Esophagus (tissue), 2 donors: ENCODE measurements at regions not wholly inside any gene's neighbourhood (a gene's known extent, or its start where the extent isn't known, plus 50 kb on each side); places are given as distances from the start of the nearest gene placed in this dataset.

Experiments used
- H3K27ac ChIP-seq, 2 donors: one replicate each; pipeline ENCODE4 v1.5.1; 2013; ENCODE audit warnings: low read depth in 2 of 2, mild to moderate bottlenecking in 2 of 2, inconsistent platforms in 1 of 2, low read length in 1 of 2, moderate library complexity in 1 of 2
- H3K27me3 ChIP-seq, 2 donors: one replicate each; pipeline ENCODE4 v1.6.1; 2013; ENCODE audit warnings: low read length in 2 of 2, control low read depth in 1 of 2, mild to moderate bottlenecking in 1 of 2; ENCODE audit not compliant: insufficient read depth in 2 of 2, control insufficient read depth in 1 of 2
- H3K36me3 ChIP-seq, 2 donors: one replicate each; pipeline ENCODE4 v1.6.1; 2013; ENCODE audit warnings: low read length in 1 of 2; ENCODE audit not compliant: control insufficient read depth in 2 of 2, insufficient read depth in 2 of 2
- H3K4me1 ChIP-seq, 2 donors: one replicate each; pipeline ENCODE4 v1.6.1; 2013; ENCODE audit warnings: low read length in 1 of 2; ENCODE audit not compliant: control insufficient read depth in 2 of 2, insufficient read depth in 2 of 2
- H3K4me3 ChIP-seq, 2 donors: one replicate each; pipeline ENCODE4 v1.5.1; 2013; ENCODE audit warnings: low read length in 2 of 2, mild to moderate bottlenecking in 2 of 2, low read depth in 1 of 2, moderate library complexity in 1 of 2
- H3K9me3 ChIP-seq, 2 donors: one replicate each; pipeline ENCODE4 v1.6.1; 2013; ENCODE audit warnings: mild to moderate bottlenecking in 2 of 2, low read depth in 1 of 2, low read length in 1 of 2, moderate library complexity in 1 of 2; ENCODE audit not compliant: control insufficient read depth in 2 of 2, insufficient read depth in 1 of 2
- WGBS, 2 donors: extraction: QIAGEN DNeasy Blood & Tissue Kit; methylation state at CpG; one replicate each; pipeline ENCODE4 v1.1.7; 2013; 5-methylcytosine and 5-hydroxymethylcytosine counted together
- donor health status: healthy with polysubstance abuse.
- donor health status: Bipolar disorder and iron deficiency.

GRCh38 chr11:123298488-123299447, 103.7 kb upstream of the CLMP start:
- no peak overlapping the region for H3K27ac ChIP-seq
- 81 to 90% methylated on average over 16 of the region's 16 CpGs for WGBS, 2 donors
- no peaks in the 10 kb centered on the region for H3K27me3 ChIP-seq
- peaks cover 3% of the 10 kb centered on the region in 2 donors for H3K4me1 ChIP-seq
- no peaks in the 10 kb centered on the region for H3K9me3 ChIP-seq
- no peak overlapping the region for H3K4me3 ChIP-seq
- no peaks in the 10 kb centered on the region for H3K36me3 ChIP-seq

GRCh38 chr11:123292647-123293046, 97.6 kb upstream of the CLMP start:
- H3K36me3 ChIP-seq = no peaks in the 10 kb centered on the region
- no peaks in the 10 kb centered on the region for H3K27me3 ChIP-seq
- H3K9me3 ChIP-seq = no peaks in the 10 kb centered on the region
- WGBS, 2 donors = 74 to 86% methylated on average over 2 of the region's 2 CpGs
- no peak overlapping the region for H3K4me3 ChIP-seq
- H3K4me1 ChIP-seq = no peaks in the 10 kb centered on the region
- H3K27ac ChIP-seq = no peak overlapping the region

- H3K9me3 ChIP-seq = peaks cover 0 to 2% of the 10 kb centered on the region in 2 donors
- peaks cover 0 to 4% of the 10 kb centered on the region in 2 donors for H3K27me3 ChIP-seq
- no peak overlapping the region for H3K27ac ChIP-seq
- H3K4me1 ChIP-seq = no peaks in the 10 kb centered on the region
- 79% methylated on average over 7 of the region's 7 CpGs for WGBS, 2 donors
- H3K36me3 ChIP-seq = no peaks in the 10 kb centered on the region
- no peak overlapping the region for H3K4me3 ChIP-seq
Measured at GRCh38 chr11:123291201-123291869, 96.3 kb upstream of the CLMP start.

GRCh38 chr11:123286761-123287160, 91.7 kb upstream of the CLMP start:
- peaks cover 0 to 4% of the 10 kb centered on the region in 2 donors for H3K27me3 ChIP-seq
- H3K27ac ChIP-seq = no peak overlapping the region
- H3K4me1 ChIP-seq = no peaks in the 10 kb centered on the region
- no peaks in the 10 kb centered on the region for H3K36me3 ChIP-seq
- peaks cover 0 to 2% of the 10 kb centered on the region in 2 donors for H3K9me3 ChIP-seq
- no peak overlapping the region for H3K4me3 ChIP-seq
- WGBS, 2 donors = 72 to 77% methylated on average over 3 of the region's 3 CpGs

GRCh38 chr11:123286255-123286654, 91.2 kb upstream of the CLMP start:
- Histone ChIP-seq H3K9me3 (peaks cover 0 to 2% of the 10 kb centered on the region in 2 donors), H3K4me3 (no peak overlapping the region), H3K27me3 (peaks cover 0 to 4% of the 10 kb centered on the region in 2 donors), H3K36me3 (no peaks in the 10 kb centered on the region), H3K27ac (no peak overlapping the region), H3K4me1 (no peaks in the 10 kb centered on the region)
- 70 to 71% methylated on average over 5 of the region's 5 CpGs for WGBS, 2 donors

GRCh38 chr11:123284454-123284853, 89.4 kb upstream of the CLMP start:
- H3K36me3 ChIP-seq = no peaks in the 10 kb centered on the region
- H3K27ac ChIP-seq = no peak overlapping the region
- WGBS, 2 donors = 59 to 67% methylated on average over 2 of the region's 2 CpGs
- no peak overlapping the region for H3K4me3 ChIP-seq
- H3K4me1 ChIP-seq = no peaks in the 10 kb centered on the region
- peaks cover 0 to 6% of the 10 kb centered on the region in 2 donors for H3K27me3 ChIP-seq
- H3K9me3 ChIP-seq = peaks cover 0 to 2% of the 10 kb centered on the region in 2 donors

- H3K4me1 ChIP-seq = no peaks in the 10 kb centered on the region
- H3K4me3 ChIP-seq = no peak overlapping the region
- peaks cover 0 to 2% of the 10 kb centered on the region in 2 donors for H3K9me3 ChIP-seq
- no peaks in the 10 kb centered on the region for H3K36me3 ChIP-seq
- 57 to 68% methylated on average over 6 of the region's 6 CpGs for WGBS, 2 donors
- H3K27me3 ChIP-seq = peaks cover 0 to 6% of the 10 kb centered on the region in 2 donors
- no peak overlapping the region for H3K27ac ChIP-seq
Measured at GRCh38 chr11:123282597-123282996, 87.5 kb upstream of the CLMP start.

GRCh38 chr11:123273616-123274015, 78.6 kb upstream of the CLMP start:
- Histone ChIP-seq H3K36me3 (no peaks in the 10 kb centered on the region), H3K27ac (no peak overlapping the region), H3K4me1 (no peaks in the 10 kb centered on the region), H3K27me3 (no peaks in the 10 kb centered on the region), H3K9me3 (no peaks in the 10 kb centered on the region), H3K4me3 (no peak overlapping the region)
- 76 to 83% methylated on average over 2 of the region's 2 CpGs for WGBS, 2 donors

GRCh38 chr11:123272565-123272964, 77.5 kb upstream of the CLMP start:
- Histone ChIP-seq H3K4me3 (no peak overlapping the region), H3K27ac (no peak overlapping the region), H3K36me3 (no peaks in the 10 kb centered on the region), H3K9me3 (no peaks in the 10 kb centered on the region), H3K4me1 (no peaks in the 10 kb centered on the region), H3K27me3 (no peaks in the 10 kb centered on the region)
- 37 to 65% methylated on average over 2 of the region's 2 CpGs for WGBS, 2 donors
